ENCODE measurements at regions not wholly inside any gene's neighbourhood (a gene's known extent, or its start where the extent isn't known, plus 50 kb on each side); places are given as distances from the start of the nearest gene placed in this dataset.
"Not testable (repeated sequence)": the region's sequence is repeated elsewhere in the genome, so short reads cannot be mapped to it uniquely, and the experiment has no call there.

GRCh38 chr7:119256001-119256400, 1017.0 kb upstream of the KCND2 start:
- intact Hi-C loops (cut with DNase I) = no loop called here
- Histone ChIP-seq H3K9me3 (no peaks in the 10 kb centered on the region), H3K27me3 (no peaks in the 10 kb centered on the region), H3K27ac (no peak overlapping the region), H3K4me3 (no peak overlapping the region), H3K4me1 (no peaks in the 10 kb centered on the region), H3K36me3 (no peaks in the 10 kb centered on the region)
- no peak for TF ChIP-seq CTCF (IDR thresholded peaks at IDR 0.05)
- DNase-seq (no peak), ATAC-seq (no peak)

GRCh38 chr7:119256446-119257131, 1016.4 kb upstream of the KCND2 start:
- H3K27ac ChIP-seq = no peak overlapping the region
- no peaks in the 10 kb centered on the region for H3K4me1 ChIP-seq
- no peak for TF ChIP-seq CTCF (IDR thresholded peaks at IDR 0.05)
- ATAC-seq (no peak), DNase-seq (no peak)
- intact Hi-C loops (cut with DNase I) = no loop called here
- WGBS, 2 donors = 63 to 66% methylated on average over 3 of the region's 3 CpGs
- H3K9me3 ChIP-seq = no peaks in the 10 kb centered on the region
- H3K4me3 ChIP-seq = no peak overlapping the region
- no peaks in the 10 kb centered on the region for H3K27me3 ChIP-seq
- H3K36me3 ChIP-seq = no peaks in the 10 kb centered on the region

DNA sequence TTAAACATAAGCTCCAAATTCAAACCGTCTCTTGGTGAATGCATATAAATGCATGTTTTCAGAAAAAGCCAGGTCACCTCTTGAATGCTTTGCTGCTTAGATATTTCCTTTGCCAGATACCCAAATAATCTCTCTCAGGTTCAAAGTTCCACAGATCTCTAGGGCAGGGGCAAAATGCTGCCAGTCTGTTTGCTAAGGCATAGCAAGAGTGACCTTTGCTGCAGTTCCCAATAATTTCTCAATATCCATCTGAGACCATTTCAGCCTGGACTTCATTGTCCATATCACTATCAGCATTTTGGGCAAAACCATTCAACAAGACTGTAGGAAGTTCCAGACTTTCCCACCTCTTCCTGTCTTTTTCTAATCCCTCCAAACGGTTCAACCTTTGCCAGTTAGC, 1006.2 kb upstream of the KCND2 start:
- H3K27ac ChIP-seq, ATAC-seq, H3K36me3 ChIP-seq, DNase-seq, H3K4me3 ChIP-seq, H3K4me1 ChIP-seq, H3K27me3 ChIP-seq: not testable (repeated sequence)
- 65 to 69% methylated on average over 2 of the region's 2 CpGs for WGBS, 2 donors
- intact Hi-C loops (cut with DNase I) = loop anchor here in 1 of 10 donors (10.0 kb wide), 1 partner anchor 1008 kb away; the partner anchor contains the start of gene KCND2
- peaks cover 0 to 15% (median 0%) of the 10 kb centered on the region in 11 donors for H3K9me3 ChIP-seq

GRCh38 chr7:119270045-119270464, 1002.9 kb upstream of the KCND2 start:
- Histone ChIP-seq H3K9me3 (no peaks in the 10 kb centered on the region), H3K4me3 (no peak overlapping the region), H3K4me1 (no peaks in the 10 kb centered on the region), H3K27ac (no peak overlapping the region), H3K27me3 (no peaks in the 10 kb centered on the region), H3K36me3 (no peaks in the 10 kb centered on the region)
- DNase-seq (no peak), ATAC-seq (peak in 1 of 8 donors; percentile 60)
- TF ChIP-seq CTCF (IDR thresholded peaks at IDR 0.05) = peak in 8 of 9 donors; percentile 34 to 79 (median 58)
- intact Hi-C loops (cut with DNase I) = loop anchor here in 3 of 10 donors (5.0 to 10.0 kb wide), 2 partner anchors 1282 to 1285 kb away; no protein-coding TSS in a partner anchor
- WGBS, 2 donors = 17 to 18% methylated on average over 7 of the region's 7 CpGs

GRCh38 chr7:119270644-119271043, 1002.3 kb upstream of the KCND2 start:
- H3K36me3 ChIP-seq = no peaks in the 10 kb centered on the region
- intact Hi-C loops (cut with DNase I) = loop anchor here in 3 of 10 donors (5.0 to 10.0 kb wide), 2 partner anchors 1282 to 1284 kb away; no protein-coding TSS in a partner anchor
- DNase-seq = no peak
- H3K9me3 ChIP-seq = no peaks in the 10 kb centered on the region
- no peak for TF ChIP-seq CTCF (IDR thresholded peaks at IDR 0.05)
- no peak overlapping the region for H3K27ac ChIP-seq
- H3K4me1 ChIP-seq = no peaks in the 10 kb centered on the region
- no peak for ATAC-seq
- H3K27me3 ChIP-seq = no peaks in the 10 kb centered on the region
- no peak overlapping the region for H3K4me3 ChIP-seq
- 84 to 89% methylated on average over 6 of the region's 6 CpGs for WGBS, 2 donors

Data from heart right ventricle (tissue), 16 donors.